ENCODE measurements at regions not wholly inside any gene's neighbourhood (a gene's known extent, or its start where the extent isn't known, plus 50 kb on each side); places are given as distances from the start of the nearest gene placed in this dataset.

DNA sequence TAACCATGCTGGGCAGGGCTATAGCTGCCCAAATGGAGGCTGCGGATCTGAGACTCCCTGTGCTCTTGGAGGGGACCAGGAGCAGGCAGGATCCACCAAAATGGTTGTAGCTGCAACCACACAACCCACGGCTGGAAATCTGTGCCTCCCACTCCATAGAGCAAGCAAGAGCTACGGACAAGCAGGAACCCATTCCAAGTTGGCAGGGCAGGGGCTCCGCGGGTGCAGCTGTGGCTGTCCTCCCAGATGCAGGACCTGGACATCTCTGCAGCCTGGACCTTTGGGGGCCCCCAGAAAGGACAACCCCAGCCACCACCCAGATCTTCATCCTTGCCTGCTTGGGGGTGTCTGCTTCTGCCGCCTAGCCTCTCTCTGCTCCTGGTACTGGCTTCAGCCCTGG, 154.1 kb upstream of the TRAM1L1 start:
- TF ChIP-seq CTCF (conservative IDR thresholded peaks at IDR 0.05; ENCODE audit: low read depth, low read length) (no peak), EZH2 (IDR thresholded peaks at IDR 0.05; ENCODE audit: low read length, unreplicated experiment) (no peak), EZH2phosphoT487 (IDR thresholded peaks at IDR 0.05; ENCODE audit: borderline replicate concordance, low read length) (no peak)

Data from PC-3 (cell line).